GM13976 (cell line): ENCODE measurements at regions not wholly inside any gene's neighbourhood (a gene's known extent, or its start where the extent isn't known, plus 50 kb on each side); places are given as distances from the start of the nearest gene placed in this dataset.

Source experiments
- DNase-seq: peaks from one replicate; pipeline ENCODE4 v3.0.0; 2012; ENCODE audit warnings: low spot score
- CTCF ChIP-seq: IDR thresholded peaks from 2 replicates; pipeline ENCODE4 v1.5.1; 2012; ENCODE audit warnings: borderline replicate concordance, mild to moderate bottlenecking; ENCODE audit not compliant: insufficient read depth; ENCODE audit errors: extremely low read depth, missing control alignments, control extremely low read depth
- in situ Hi-C: fragments of 300-500 bp; cut with MboI; formaldehyde crosslinking; loops from one replicate; pipeline ENCODE4 v1.12.0; 2022; ENCODE audit warnings: low sequenced_read_pairs, mixed read lengths, inconsistent platforms; ENCODE audit not compliant: unreplicated experiment

- in situ Hi-C loops, result no loop called here
- no peak for DNase-seq
- no peak for TF ChIP-seq CTCF
Measured at GRCh38 chrX:10930151-10930550, 181.0 kb upstream of the HCCS start.

GRCh38 chrX:10931976-10932375 is 179.2 kb upstream of the HCCS start:
- TF ChIP-seq CTCF, result no peak
- DNase-seq, result no peak
- in situ Hi-C loops, result no loop called here

- DNase-seq, result no peak
- in situ Hi-C loops, result no loop called here
- TF ChIP-seq CTCF, result no peak
Measured at GRCh38 chrX:10932842-10933440, 178.2 kb upstream of the HCCS start.

GRCh38 chrX:10935501-10935900 is 175.6 kb upstream of the HCCS start:
- TF ChIP-seq CTCF, result no peak
- DNase-seq, result no peak
- in situ Hi-C loops, result no loop called here

- in situ Hi-C loops, result no loop called here
- DNase-seq, result no peak
- TF ChIP-seq CTCF, result no peak
Measured at GRCh38 chrX:10936976-10937375, 174.2 kb upstream of the HCCS start.

GRCh38 chrX:10938365-10938923 is 172.7 kb upstream of the HCCS start:
- in situ Hi-C loops, result no loop called here
- DNase-seq, result no peak
- no peak for TF ChIP-seq CTCF
